ENCODE measurements at regions not wholly inside any gene's neighbourhood (a gene's known extent, or its start where the extent isn't known, plus 50 kb on each side); places are given as distances from the start of the nearest gene placed in this dataset.

GRCh38 chr19:30673336-30673735 is 301.2 kb downstream of the ZNF536 start:
- POLR2A ChIA-PET = no interaction called here
- TF ChIP-seq PKNOX1 (IDR thresholded peaks at IDR 0.05) = no peak
- no peak for TF ChIP-seq HDGF (IDR thresholded peaks at IDR 0.05; ENCODE audit: borderline replicate concordance)
- no peak for TF ChIP-seq CTBP1 (IDR thresholded peaks at IDR 0.05; ENCODE audit: borderline replicate concordance)
- TF ChIP-seq SUZ12 (IDR thresholded peaks at IDR 0.05) = no peak
- no peak for TF ChIP-seq LEF1 (IDR thresholded peaks at IDR 0.05; ENCODE audit: borderline replicate concordance)
- no peak for TF ChIP-seq ELF4 (IDR thresholded peaks at IDR 0.05)
- no peak for TF ChIP-seq BHLHE40 (IDR thresholded peaks at IDR 0.05; ENCODE audit: borderline replicate concordance)
- TF ChIP-seq TARDBP (IDR thresholded peaks at IDR 0.05) = no peak
- no peak for TF ChIP-seq SP1 (IDR thresholded peaks at IDR 0.05)
- TF ChIP-seq FOXK2 (IDR thresholded peaks at IDR 0.05) = no peak
- no peak for TF ChIP-seq ARNT (IDR thresholded peaks at IDR 0.05)
- TF ChIP-seq L3MBTL2 (conservative IDR thresholded peaks at IDR 0.05) = no peak
- no peak for TF ChIP-seq FOXA1 (IDR thresholded peaks at IDR 0.05)
- no peak for TF ChIP-seq NFRKB (IDR thresholded peaks at IDR 0.05)
- no peak for TF ChIP-seq FOXM1 (IDR thresholded peaks at IDR 0.05; ENCODE audit: borderline replicate concordance)
- TF ChIP-seq ZNF384 (IDR thresholded peaks at IDR 0.05) = no peak
- CTCF ChIA-PET = interaction anchor here (1.9 kb wide), 1 partner anchor 10 kb away, joined by 13 read pairs; no protein-coding TSS in a partner anchor
- no peak for DNase-seq (ENCODE audit: extremely low spot score)

- TF ChIP-seq LEF1 (IDR thresholded peaks at IDR 0.05; ENCODE audit: borderline replicate concordance) (no peak), BHLHE40 (IDR thresholded peaks at IDR 0.05; ENCODE audit: borderline replicate concordance) (no peak), SP1 (IDR thresholded peaks at IDR 0.05) (no peak), FOXA1 (IDR thresholded peaks at IDR 0.05) (no peak), ZNF384 (IDR thresholded peaks at IDR 0.05) (no peak), HDGF (IDR thresholded peaks at IDR 0.05; ENCODE audit: borderline replicate concordance) (no peak), FOXM1 (IDR thresholded peaks at IDR 0.05; ENCODE audit: borderline replicate concordance) (no peak), TARDBP (IDR thresholded peaks at IDR 0.05) (no peak), PKNOX1 (IDR thresholded peaks at IDR 0.05) (no peak), CTBP1 (IDR thresholded peaks at IDR 0.05; ENCODE audit: borderline replicate concordance) (no peak), NFRKB (IDR thresholded peaks at IDR 0.05) (no peak), SUZ12 (IDR thresholded peaks at IDR 0.05) (no peak), L3MBTL2 (conservative IDR thresholded peaks at IDR 0.05) (no peak), ELF4 (IDR thresholded peaks at IDR 0.05) (no peak), ARNT (IDR thresholded peaks at IDR 0.05) (no peak), FOXK2 (IDR thresholded peaks at IDR 0.05) (no peak)
- POLR2A ChIA-PET = no interaction called here
- DNase-seq (ENCODE audit: extremely low spot score) = no peak
- CTCF ChIA-PET = no interaction called here
Measured at GRCh38 chr19:30672926-30673325, 300.7 kb downstream of the ZNF536 start.

GRCh38 chr19:30671622-30672051 is 299.5 kb downstream of the ZNF536 start:
- TF ChIP-seq LEF1 (IDR thresholded peaks at IDR 0.05; ENCODE audit: borderline replicate concordance) (no peak), TARDBP (IDR thresholded peaks at IDR 0.05) (no peak), CTBP1 (IDR thresholded peaks at IDR 0.05; ENCODE audit: borderline replicate concordance) (no peak), ZNF384 (IDR thresholded peaks at IDR 0.05) (no peak), SUZ12 (IDR thresholded peaks at IDR 0.05) (no peak), ELF4 (IDR thresholded peaks at IDR 0.05) (no peak), PKNOX1 (IDR thresholded peaks at IDR 0.05) (no peak)
- no peak for DNase-seq (ENCODE audit: extremely low spot score)
- ChIA-PET CTCF (no interaction called here), POLR2A (no interaction called here)

GRCh38 chr19:30671367-30671619 is 299.1 kb downstream of the ZNF536 start:
- DNase-seq (ENCODE audit: extremely low spot score) = no peak
- TF ChIP-seq SUZ12 (IDR thresholded peaks at IDR 0.05) (no peak), ARNT (IDR thresholded peaks at IDR 0.05) (no peak), PKNOX1 (IDR thresholded peaks at IDR 0.05) (no peak), BHLHE40 (IDR thresholded peaks at IDR 0.05; ENCODE audit: borderline replicate concordance) (no peak), ZNF384 (IDR thresholded peaks at IDR 0.05) (no peak), L3MBTL2 (conservative IDR thresholded peaks at IDR 0.05) (no peak)
- ChIA-PET CTCF (no interaction called here), POLR2A (no interaction called here)

- ChIA-PET POLR2A (no interaction called here), CTCF (no interaction called here)
- TF ChIP-seq HDGF (IDR thresholded peaks at IDR 0.05; ENCODE audit: borderline replicate concordance) (no peak), ELF4 (IDR thresholded peaks at IDR 0.05) (no peak), ARNT (IDR thresholded peaks at IDR 0.05) (no peak), LEF1 (IDR thresholded peaks at IDR 0.05; ENCODE audit: borderline replicate concordance) (no peak), L3MBTL2 (conservative IDR thresholded peaks at IDR 0.05) (no peak), NFRKB (IDR thresholded peaks at IDR 0.05) (no peak), FOXA1 (IDR thresholded peaks at IDR 0.05) (no peak), PKNOX1 (IDR thresholded peaks at IDR 0.05) (no peak), CTBP1 (IDR thresholded peaks at IDR 0.05; ENCODE audit: borderline replicate concordance) (no peak), SUZ12 (IDR thresholded peaks at IDR 0.05) (no peak), FOXM1 (IDR thresholded peaks at IDR 0.05; ENCODE audit: borderline replicate concordance) (no peak), TARDBP (IDR thresholded peaks at IDR 0.05) (no peak), ZNF384 (IDR thresholded peaks at IDR 0.05) (no peak), BHLHE40 (IDR thresholded peaks at IDR 0.05; ENCODE audit: borderline replicate concordance) (no peak), FOXK2 (IDR thresholded peaks at IDR 0.05) (no peak)
- DNase-seq (ENCODE audit: extremely low spot score) = no peak
Measured at GRCh38 chr19:30670562-30671366, 298.6 kb downstream of the ZNF536 start.

All from HEK293T (cell line).